GM12878 (cell line): ENCODE measurements at regions not wholly inside any gene's neighbourhood (a gene's known extent, or its start where the extent isn't known, plus 50 kb on each side); places are given as distances from the start of the nearest gene placed in this dataset.

Experiments used
- ATAC-seq: fragments of 200-7000 bp; cut with Tn5 transposase; 3 replicates; pipeline ENCODE4 v1.9.1; 2020; ENCODE audit warnings: mild to moderate bottlenecking, moderate library complexity
- BruUV-seq: library from RNA; stranded (reverse); fragments of 400-500 nt; replicated peaks from 2 replicates; lab custom pipeline; 2021; lab: Mats Ljungman, UMichigan
- CTCF ChIA-PET: fragments of 300-600 bp; sonication (Branson Sonifier 250); formaldehyde crosslinking; extraction: SDS; loops from one replicate; lab custom pipeline; 2021; ENCODE audit warnings: inconsistent platforms; lab: Yijun Ruan, JAX
- POLR2A ChIA-PET: fragments of 350-600 bp; formaldehyde crosslinking; extraction: SDS; loops from one replicate; lab custom pipeline; 2021; ENCODE audit warnings: inconsistent platforms; lab: Charles Lee
- RAD21 ChIA-PET: fragments of 300-600 bp; sonication (Branson Sonifier 250); formaldehyde crosslinking; loops from one replicate; lab custom pipeline; 2023; ENCODE audit warnings: antibody characterized with exemption; ENCODE audit not compliant: unreplicated experiment; lab: Charles Lee
- SMC1A ChIA-PET: fragments of 300-600 bp; sonication (Branson Sonifier 250); formaldehyde crosslinking; loops from one replicate; lab custom pipeline; 2023; ENCODE audit not compliant: unreplicated experiment, uncharacterized antibody; lab: Charles Lee
- DNase-seq: peaks from one replicate; pipeline ENCODE4 v3.0.0-alpha.2; 2011; ENCODE audit warnings: low read depth, low spot score
- FAIRE-seq: peaks from 3 replicates; lab custom pipeline; 2011; peaks lifted over from hg19 to GRCh38; lab: Jason Lieb, UNC
- H2AFZ ChIP-seq: 2 replicates; pipeline ENCODE4 v1.6.0; 2011; ENCODE audit warnings: low read depth, low read length, control low read depth; ENCODE audit not compliant: control insufficient read depth
- H3K27ac ChIP-seq: 2 replicates; pipeline ENCODE4 v1.5.1; 2011; ENCODE audit warnings: control low read depth; ENCODE audit not compliant: control insufficient read depth, insufficient read depth
- H3K27me3 ChIP-seq, 2 experiments: replicated peaks in 1 of 2; 2 replicates each; pipeline versions ENCODE4 v1.6.0 to v1.6.1; 2011; ENCODE audit warnings: low read length in 1 of 2; ENCODE audit not compliant: control insufficient read depth in 2 of 2, insufficient read depth in 2 of 2
- H3K36me3 ChIP-seq, 2 experiments: 2 replicates each; pipeline ENCODE4 v1.5.1; 2011; ENCODE audit warnings: low read length in 1 of 2; ENCODE audit not compliant: control insufficient read depth in 2 of 2, insufficient read depth in 2 of 2
- H3K4me1 ChIP-seq: 2 replicates; pipeline ENCODE4 v1.6.1; 2011; ENCODE audit warnings: mild to moderate bottlenecking, low read length, moderate library complexity, mixed read lengths; ENCODE audit not compliant: control insufficient read depth, insufficient read depth
- H3K4me2 ChIP-seq: 2 replicates; pipeline ENCODE4 v1.6.0; 2011; ENCODE audit warnings: control low read depth; ENCODE audit not compliant: control insufficient read depth, insufficient read depth
- H3K4me3 ChIP-seq: fragments of 200-600 bp; sonication (generic); 2 replicates; pipeline ENCODE4 v1.5.1; 2016
- H3K79me2 ChIP-seq: 2 replicates; pipeline ENCODE4 v1.6.0; 2011; ENCODE audit warnings: low read length; ENCODE audit not compliant: control insufficient read depth, insufficient read depth
- H3K9ac ChIP-seq: 2 replicates; pipeline ENCODE4 v1.8.0; 2011; ENCODE audit warnings: low read length, control low read depth, mixed read lengths; ENCODE audit not compliant: control insufficient read depth, insufficient read depth
- H3K9me3 ChIP-seq: replicated peaks from 3 replicates; pipeline ENCODE4 v1.5.1; 2011; ENCODE audit warnings: mild to moderate bottlenecking, low read length; ENCODE audit not compliant: control insufficient read depth, insufficient read depth
- H4K20me1 ChIP-seq: 2 replicates; pipeline ENCODE4 v1.6.0; 2011; ENCODE audit not compliant: control insufficient read depth, insufficient read depth
- BACH1 ChIP-seq: fragments of 450-650 bp; IDR thresholded peaks from 2 replicates; pipeline ENCODE4 v1.6.1; 2017; ENCODE audit warnings: mild to moderate bottlenecking, borderline replicate concordance
- BHLHE40 ChIP-seq, 2 experiments: fragments of 450-650 bp in 1 of 2; IDR thresholded peaks; 2 replicates each; pipeline ENCODE4 v1.6.1; 2011 to 2017; ENCODE audit warnings: low read depth in 2 of 2, borderline replicate concordance in 1 of 2, improper control_type of control experiment in 1 of 2, low read length in 1 of 2, mild to moderate bottlenecking in 1 of 2
- CBFB ChIP-seq: IDR thresholded peaks from 2 replicates; pipeline ENCODE4 v1.6.1; 2016; ENCODE audit warnings: antibody characterized with exemption, low read depth
- CHD1 ChIP-seq: IDR thresholded peaks from 2 replicates; pipeline ENCODE4 v1.6.1; 2012; ENCODE audit warnings: low read depth, low read length, improper control_type of control experiment
- MEF2A ChIP-seq: IDR thresholded peaks from 2 replicates; pipeline ENCODE4 v1.6.1; 2011; ENCODE audit warnings: low read depth, mild to moderate bottlenecking, low read length, moderate library complexity; ENCODE audit not compliant: insufficient read depth
- PML ChIP-seq: IDR thresholded peaks from 2 replicates; pipeline ENCODE4 v1.6.1; 2012; ENCODE audit warnings: low read length, inconsistent platforms
- PRDM15 ChIP-seq: fragments of 450-650 bp; formaldehyde crosslinking; IDR thresholded peaks from 2 replicates; pipeline ENCODE4 v1.4.0; 2020; ENCODE audit warnings: mild to moderate bottlenecking, moderate library complexity
- SIX5 ChIP-seq: IDR thresholded peaks from 2 replicates; pipeline ENCODE4 v1.6.1; 2011; ENCODE audit warnings: mild to moderate bottlenecking, low read depth, low read length, moderate library complexity; ENCODE audit not compliant: severe bottlenecking
- TARDBP ChIP-seq: IDR thresholded peaks from 2 replicates; pipeline ENCODE4 v1.6.1; 2016; ENCODE audit warnings: borderline replicate concordance
- WGBS: methylation state at CpG from one replicate; pipeline ENCODE4 v1.1.6; 2016; ENCODE audit warnings: low lambda C conversion rate; ENCODE audit not compliant: insufficient replicate concordance, insufficient coverage; ENCODE audit errors: missing lambda C conversion rate; 5-methylcytosine and 5-hydroxymethylcytosine counted together
- in situ Hi-C: fragments of 300-500 bp; cut with MboI; formaldehyde crosslinking; loops from 9 replicates; pipeline ENCODE4 v1.14.3; 2018; ENCODE audit warnings: mixed read lengths
- intact Hi-C: fragments of 100-400 bp; cut with micrococcal nuclease; formaldehyde crosslinking; loops from one replicate; pipeline ENCODE4 v1.14.2; 2022; ENCODE audit not compliant: unreplicated experiment

- TF ChIP-seq CHD1 = no peak
- TF ChIP-seq MEF2A = no peak
- no peak for TF ChIP-seq CBFB
- no peak for TF ChIP-seq PRDM15
- TF ChIP-seq SIX5 = no peak
- no peak for TF ChIP-seq BACH1
- TF ChIP-seq TARDBP = no peak
- no peak for TF ChIP-seq BHLHE40 (IDR thresholded peaks at IDR 0.05; ENCODE audit: borderline replicate concordance in 1 of 2, low read depth in 2 of 2, low read length in 1 of 2)
- no peak for TF ChIP-seq PML
- TF ChIP-seq, all 136 proteins: peak for 0
- Histone ChIP-seq H3K4me2 (no peak overlapping the region), H2AFZ (no peak overlapping the region), H3K4me3 (no peak overlapping the region), H4K20me1 (no peaks in the 10 kb centered on the region), H3K27ac (no peak overlapping the region), H3K9me3 (no peaks in the 10 kb centered on the region), H3K79me2 (no peaks in the 10 kb centered on the region), H3K27me3 (no peaks in the 10 kb centered on the region), H3K4me1 (no peaks in the 10 kb centered on the region), H3K36me3 (no peaks in the 10 kb centered on the region), H3K9ac (no peak overlapping the region)
- no TSS peak for BruUV-seq
- intact Hi-C loops = no loop called here
- in situ Hi-C loops = no loop called here
- ATAC-seq (no peak), DNase-seq (no peak), FAIRE-seq (no peak)
- ChIA-PET RAD21 (no interaction called here), CTCF (no interaction called here), POLR2A (no interaction called here), SMC1A (interaction anchor here (0.6 to 1.5 kb wide), 2 partner anchors 13 to 16 kb away, joined by 3 to 4 read pairs; no protein-coding TSS in a partner anchor)
- 20% methylated on average over 3 of the region's 3 CpGs for WGBS
These were observed 1188.3 kb upstream of the EPHA6 start for GRCh38 chr3:95626107-95626506.
